Posterior vena cava (tissue), 2 donors: ENCODE measurements at regions not wholly inside any gene's neighbourhood (a gene's known extent, or its start where the extent isn't known, plus 50 kb on each side); places are given as distances from the start of the nearest gene placed in this dataset.
"Not testable (repeated sequence)": the region's sequence is repeated elsewhere in the genome, so short reads cannot be mapped to it uniquely, and the experiment has no call there.

Source experiments
- DNase-seq: peaks from one replicate; pipeline ENCODE4 v3.0.0-alpha.2; 2020; ENCODE audit warnings: low spot score
- intact Hi-C, 2 donors: fragments of 100-400 bp; cut with DNase I; formaldehyde crosslinking; loops; one replicate each; pipeline versions ENCODE4 v1.14.1 to v1.14.2; 2022 to 2023
- donor health status: DM: yes; HTN: yes; CAD: no.
- donor health status: DM: yes; HTN: yes; CAD: no.

DNA sequence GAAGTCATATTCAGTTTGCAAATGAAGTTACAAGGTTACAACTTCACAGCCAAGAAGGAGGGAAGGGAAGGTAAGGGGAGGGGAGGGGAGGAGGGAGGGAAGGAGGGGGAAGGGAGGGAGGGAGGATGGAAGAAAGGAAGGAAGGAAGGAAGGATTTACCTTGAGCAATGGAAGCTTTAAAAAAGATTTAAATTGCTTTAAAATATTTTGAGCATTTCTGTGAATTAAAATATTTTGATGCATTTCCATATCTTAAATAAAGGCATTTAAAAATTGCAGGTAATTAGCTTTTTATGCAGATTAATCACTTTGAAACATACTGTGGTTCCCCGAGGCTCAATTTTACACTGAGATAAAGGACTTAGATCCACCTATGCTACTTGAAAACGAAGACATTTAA, 618.0 kb downstream of the TFAP2A start:
- intact Hi-C loops = no loop called here

DNA sequence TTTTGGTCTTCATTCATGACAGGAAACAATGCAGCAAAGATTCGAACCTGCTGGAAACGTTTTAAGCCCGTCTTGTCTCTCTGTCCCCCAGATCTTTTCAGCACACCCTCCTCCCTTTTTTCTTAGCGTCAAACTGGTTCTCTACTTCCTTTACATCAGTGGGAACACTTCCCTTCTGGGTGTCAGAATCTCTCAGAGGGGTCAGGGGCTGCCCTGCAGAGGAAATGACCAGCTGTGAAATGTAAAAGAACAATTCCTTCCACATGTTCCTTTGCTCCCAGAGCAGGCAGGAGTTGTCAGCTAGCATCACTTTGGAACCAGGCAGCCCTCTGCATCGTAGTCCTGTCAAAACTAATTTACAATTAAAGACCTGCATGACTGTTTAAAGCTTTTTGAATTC, 619.0 kb downstream of the TFAP2A start:
- DNase-seq = no peak
- intact Hi-C loops = no loop called here

More for the DNA sequence above, 618.0 kb downstream of the TFAP2A start:
- no peak for DNase-seq

- DNase-seq = no peak
- intact Hi-C loops = no loop called here
Measured at GRCh38 chr6:9789201-9789600, 625.7 kb downstream of the TFAP2A start.

GRCh38 chr6:9784786-9785185, 630.1 kb downstream of the TFAP2A start:
- intact Hi-C loops = no loop called here
- DNase-seq = no peak

DNA sequence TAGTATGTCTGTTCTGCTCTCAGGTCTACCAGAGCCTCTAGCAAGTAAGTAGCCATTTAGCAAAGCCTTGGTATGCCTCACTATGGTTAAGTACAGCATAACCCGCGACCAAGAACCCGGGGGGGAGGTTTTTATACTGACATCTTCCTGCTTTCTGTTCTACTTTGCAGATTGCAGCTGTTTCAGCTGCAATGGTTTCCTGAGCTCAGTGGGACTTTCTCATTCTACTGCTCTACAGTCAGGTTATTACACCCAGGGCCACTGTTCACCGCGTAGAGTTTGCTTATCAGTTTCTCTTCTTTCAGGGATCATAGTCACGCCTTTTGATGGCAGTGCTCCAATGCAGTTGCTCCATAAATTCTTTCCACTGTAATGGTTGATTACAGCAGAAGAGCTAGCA, 631.3 kb downstream of the TFAP2A start:
- intact Hi-C loops = no loop called here
- no peak for DNase-seq

DNA sequence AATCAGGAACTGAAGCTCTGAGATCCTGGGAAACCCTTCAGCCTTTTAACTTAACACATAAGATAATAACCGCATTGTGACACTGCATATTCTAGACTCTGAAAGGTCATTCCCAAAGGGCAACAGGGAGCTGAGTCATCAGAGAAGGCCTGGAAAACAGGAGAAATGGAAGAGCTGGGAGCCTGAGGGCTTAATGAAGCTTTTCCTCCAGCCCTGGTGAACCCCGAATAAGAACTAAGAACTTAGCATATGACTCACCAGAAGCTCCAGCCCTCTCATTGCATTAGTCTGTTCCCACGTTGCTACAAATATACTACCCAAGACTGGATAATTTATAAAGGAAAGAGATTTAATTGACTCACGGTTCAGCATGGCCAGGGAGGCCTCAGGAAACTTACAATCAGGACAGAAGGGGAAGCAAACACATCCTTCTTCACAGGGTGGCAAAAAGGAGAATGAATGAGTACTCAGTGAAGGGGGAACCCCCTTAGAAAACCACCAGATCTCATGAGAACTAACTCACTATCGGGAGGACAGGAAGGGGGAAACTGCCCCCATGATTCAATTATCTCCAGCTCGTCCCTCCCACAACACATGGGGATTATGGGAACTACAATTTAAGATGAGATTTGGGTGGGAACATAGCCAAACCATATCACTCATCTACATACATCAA, 648.5 kb downstream of the TFAP2A start:
- DNase-seq = no peak
- intact Hi-C loops = no loop called here

- intact Hi-C loops = no loop called here
- no peak for DNase-seq
Measured at GRCh38 chr6:9761220-9761619, 653.7 kb downstream of the TFAP2A start.

DNA sequence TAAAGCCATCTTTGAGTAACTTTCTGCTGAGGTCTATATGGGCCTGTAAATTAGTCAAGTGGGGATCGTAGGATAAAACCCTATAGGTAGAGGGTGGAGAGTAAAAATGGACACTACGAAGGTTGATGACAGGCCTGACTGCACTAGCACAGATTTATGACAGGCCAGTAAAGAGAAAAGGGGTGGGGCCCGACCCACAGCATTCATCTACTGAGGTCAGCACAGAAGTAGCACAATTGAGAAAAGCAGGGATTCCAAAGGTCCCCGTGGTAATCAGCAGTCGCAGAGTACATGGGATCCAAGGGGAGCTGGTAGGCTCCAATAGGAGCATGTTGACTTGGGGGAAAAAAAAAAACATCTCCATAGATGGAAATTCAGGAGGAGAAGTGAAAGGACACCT, 660.4 kb downstream of the TFAP2A start:
- DNase-seq = no peak
- intact Hi-C loops = no loop called here

DNA sequence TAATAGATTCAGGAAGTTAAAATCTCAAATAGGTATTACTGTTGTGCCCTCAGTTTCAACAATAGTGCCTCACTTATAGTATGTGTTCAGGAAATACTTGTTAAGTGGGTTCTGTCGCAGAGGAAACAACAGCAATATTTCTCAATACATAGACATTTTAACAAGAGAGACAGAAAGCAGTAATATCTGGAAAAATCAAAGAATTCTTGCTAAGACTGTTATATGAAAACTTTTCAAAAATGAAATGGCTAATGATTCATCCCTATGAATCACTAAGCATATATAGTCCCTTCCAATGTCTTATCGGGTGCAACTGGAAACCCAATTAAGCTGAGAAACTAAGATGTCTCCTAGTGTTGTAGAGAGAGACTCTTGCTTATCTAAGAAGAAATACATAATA, 668.9 kb downstream of the TFAP2A start:
- intact Hi-C loops = loop anchor here in 1 of 2 donors (2.0 kb wide), 1 partner anchor 75 kb away; no protein-coding TSS in a partner anchor

DNA sequence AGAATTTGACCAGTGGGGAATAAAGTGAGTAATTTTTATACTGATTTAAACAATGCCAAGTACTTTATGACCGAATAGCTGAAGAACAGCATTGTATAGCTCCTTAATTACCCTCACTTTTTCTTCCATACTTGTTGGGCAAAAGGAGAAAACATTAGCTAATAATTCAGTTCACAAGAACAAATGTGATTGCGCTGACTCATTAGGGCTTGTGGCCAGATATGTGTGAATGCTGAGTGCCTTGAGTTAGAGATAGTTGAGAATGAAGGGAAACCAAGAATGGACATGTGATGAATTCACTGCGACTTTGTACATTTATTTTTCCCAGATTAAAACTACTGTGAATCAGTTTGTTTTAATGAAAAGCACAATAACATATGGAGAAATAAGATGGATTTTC, 669.4 kb downstream of the TFAP2A start:
- no peak for DNase-seq
- intact Hi-C loops = loop anchor here in 1 of 2 donors (2.0 kb wide), 1 partner anchor 75 kb away; no protein-coding TSS in a partner anchor

More for the DNA sequence above, 668.9 kb downstream of the TFAP2A start:
- no peak for DNase-seq

GRCh38 chr6:9744119-9744518, 670.8 kb downstream of the TFAP2A start:
- no peak for DNase-seq
- intact Hi-C loops = loop anchor here in 1 of 2 donors (2.0 kb wide), 1 partner anchor 77 kb away; no protein-coding TSS in a partner anchor

DNA sequence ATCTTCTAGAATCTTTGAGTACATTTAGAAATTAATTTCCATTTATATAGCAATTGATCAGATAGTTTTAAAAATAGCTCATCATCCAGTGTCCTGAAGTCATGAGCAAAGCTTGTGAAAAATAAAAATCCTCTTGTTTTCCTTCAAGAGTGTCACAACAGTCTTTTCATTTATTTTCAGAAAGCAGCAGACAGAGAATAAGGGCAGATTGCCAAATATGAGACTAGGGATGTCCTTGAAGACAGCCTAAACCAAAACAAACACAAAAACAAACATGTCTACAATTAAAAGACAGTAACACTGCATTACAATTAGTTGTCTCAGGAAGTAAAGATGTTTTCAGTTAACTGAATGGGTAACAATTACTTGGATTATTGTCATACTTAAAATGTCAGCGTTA, 682.8 kb downstream of the TFAP2A start:
- intact Hi-C loops = no loop called here
- DNase-seq = no peak

DNA sequence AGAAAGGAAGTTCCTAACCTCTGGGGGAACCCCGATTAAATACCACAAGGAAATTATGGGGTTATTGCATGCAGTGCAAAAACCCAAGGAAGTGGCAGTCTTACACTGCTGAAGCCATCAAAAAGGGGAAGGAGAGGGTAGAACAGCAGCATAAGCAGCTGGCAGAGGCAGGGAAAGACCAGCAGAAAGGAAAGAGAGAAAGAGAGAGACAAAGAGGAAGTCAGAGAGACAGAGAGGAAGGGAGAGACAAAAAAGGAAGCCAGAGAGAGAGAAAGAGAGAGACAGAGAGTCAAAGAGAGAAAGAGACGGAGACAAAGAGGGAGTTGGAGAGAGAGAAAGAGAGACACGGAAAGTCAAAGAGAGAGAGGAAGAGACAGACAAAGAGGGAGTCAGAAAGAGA, 689.1 kb downstream of the TFAP2A start:
- DNase-seq, intact Hi-C loops: not testable (repeated sequence)

- intact Hi-C loops = no loop called here
Measured at GRCh38 chr6:9717568-9717967, 697.3 kb downstream of the TFAP2A start.

DNA sequence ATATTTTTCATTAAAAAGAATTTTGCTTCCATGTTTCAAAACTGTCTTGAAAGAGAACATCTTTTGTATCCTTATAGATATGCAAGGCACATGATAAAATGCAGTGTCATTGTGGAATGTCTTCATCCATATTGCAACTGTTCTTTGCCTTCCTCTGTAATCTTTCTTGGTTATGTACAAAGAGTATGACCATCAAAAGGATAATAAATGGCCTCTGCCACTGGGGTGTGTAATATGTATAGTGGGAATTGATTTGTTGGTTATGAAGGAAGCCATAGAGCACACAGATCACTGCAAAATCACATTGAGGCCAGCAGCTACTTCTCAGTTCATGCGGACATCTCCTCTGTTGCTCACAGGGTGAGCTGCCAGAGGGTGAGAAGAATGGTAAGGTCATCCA, 703.5 kb downstream of the TFAP2A start:
- intact Hi-C loops = no loop called here
- no peak for DNase-seq

More at GRCh38 chr6:9717568-9717967, 697.3 kb downstream of the TFAP2A start:
- no peak for DNase-seq

DNA sequence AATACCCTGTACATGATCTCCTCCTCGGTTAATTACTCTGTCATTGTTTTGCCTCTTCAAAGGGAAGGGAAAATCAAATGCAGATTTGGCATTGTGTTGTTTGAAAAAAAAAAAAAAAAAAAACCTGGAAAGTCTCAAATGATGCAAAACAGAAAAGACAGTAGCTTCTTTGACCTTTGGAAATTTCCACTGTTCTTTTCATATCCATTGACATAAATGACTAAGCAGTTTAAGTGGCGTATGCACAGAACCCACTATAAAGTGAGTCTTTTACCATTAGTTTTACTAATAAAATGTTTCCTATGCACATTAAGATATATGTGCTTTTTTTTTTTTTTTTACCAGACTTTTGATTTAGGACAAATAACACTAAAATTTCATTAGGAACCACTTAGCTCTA, 704.3 kb downstream of the TFAP2A start:
- intact Hi-C loops = no loop called here
- no peak for DNase-seq

DNA sequence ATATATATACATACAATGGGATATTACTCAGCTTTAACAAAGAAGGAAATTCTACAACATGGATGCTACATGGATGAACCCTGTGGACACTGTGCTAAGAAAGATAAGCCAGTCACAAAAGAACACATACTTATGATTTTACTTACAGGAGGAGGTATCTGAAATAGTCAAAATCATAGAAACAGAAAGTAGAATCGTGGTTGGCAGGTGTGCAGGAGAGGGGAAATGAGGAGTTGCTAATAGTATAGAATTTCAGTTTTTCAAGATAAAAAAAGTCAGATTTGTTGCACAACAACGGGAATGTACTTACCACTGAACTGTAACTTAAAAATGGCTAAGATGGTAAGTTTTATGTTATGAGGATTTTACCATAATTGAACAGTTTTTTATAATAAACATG, 706.3 kb downstream of the TFAP2A start:
- intact Hi-C loops = no loop called here
- no peak for DNase-seq

- DNase-seq = no peak
- intact Hi-C loops = no loop called here
Measured at GRCh38 chr6:9704989-9705388, 709.9 kb downstream of the TFAP2A start.

DNA sequence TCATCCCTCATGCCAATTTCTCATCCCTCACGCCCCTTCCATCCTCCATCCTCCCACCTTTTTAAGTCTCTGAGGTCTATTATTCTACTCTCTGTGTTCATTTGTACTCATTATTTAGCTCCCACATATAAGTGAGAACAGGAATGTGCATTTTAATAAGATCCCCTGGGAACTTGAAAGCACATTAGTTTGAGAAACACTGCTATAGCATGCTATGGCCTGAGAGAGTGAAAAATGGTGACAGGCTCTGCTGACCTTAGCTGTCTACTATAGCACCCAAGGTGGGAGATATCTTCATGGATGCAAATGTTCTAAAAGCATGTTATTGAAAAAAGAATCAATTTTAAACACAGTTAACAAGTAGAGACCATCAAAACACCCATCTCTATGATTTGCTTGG, 712.0 kb downstream of the TFAP2A start:
- intact Hi-C loops = no loop called here
- no peak for DNase-seq

- intact Hi-C loops = no loop called here
- DNase-seq = no peak
Measured at GRCh38 chr6:9699888-9700287, 715.0 kb downstream of the TFAP2A start.

DNA sequence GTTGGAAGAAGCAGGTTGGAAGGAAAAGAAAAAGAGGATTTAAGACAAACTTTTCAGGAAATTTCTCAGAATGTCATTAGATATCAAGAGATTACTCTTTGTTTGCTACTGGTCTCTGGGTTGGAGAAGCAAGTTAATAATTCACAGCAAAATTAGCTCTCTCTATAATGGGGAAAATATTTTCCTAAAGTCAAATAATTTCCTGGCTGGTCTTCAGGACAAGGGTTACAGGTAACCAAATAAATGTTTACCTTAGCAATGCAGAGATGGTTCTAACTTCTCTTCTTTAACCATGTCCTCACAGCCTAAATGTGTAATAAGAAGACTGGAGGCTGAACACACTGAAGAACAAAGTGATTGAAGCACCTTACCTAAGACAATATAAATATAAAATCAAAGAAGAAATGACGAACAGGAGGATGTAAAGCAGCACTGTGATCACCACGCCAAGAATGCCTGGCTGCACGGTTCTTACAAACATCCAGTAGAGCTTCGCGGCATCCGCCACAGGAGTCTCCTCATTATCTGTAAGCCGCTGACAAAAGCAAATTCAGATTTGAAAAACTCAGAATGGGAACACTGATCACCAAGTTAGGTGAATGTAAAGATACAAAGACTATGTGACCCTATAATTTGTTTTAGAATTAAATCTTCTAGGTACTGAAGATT, 717.5 kb downstream of the TFAP2A start:
- intact Hi-C loops = no loop called here
- no peak for DNase-seq
